H1 (cell line): ENCODE measurements at regions not wholly inside any gene's neighbourhood (a gene's known extent, or its start where the extent isn't known, plus 50 kb on each side); places are given as distances from the start of the nearest gene placed in this dataset.

Experiments
- CTCF ChIA-PET: fragments of 300-600 bp; sonication (Branson Sonifier 250); formaldehyde crosslinking; loops from one replicate; lab custom pipeline; 2021; ENCODE audit not compliant: partially characterized antibody; lab: Charles Lee
- POLR2A ChIA-PET: fragments of 300-600 bp; sonication (Branson Sonifier 250); formaldehyde crosslinking; loops from one replicate; lab custom pipeline; 2021; ENCODE audit warnings: inconsistent platforms; ENCODE audit not compliant: partially characterized antibody; lab: Charles Lee
- DNase-seq, 2 experiments: peaks; one replicate each; pipeline versions ENCODE4 v3.0.0 to v3.0.0-alpha.2; 2010 to 2022; ENCODE audit warnings: low spot score in 2 of 2, low read depth in 1 of 2, mixed read lengths in 1 of 2
- FAIRE-seq: peaks from 2 replicates; lab custom pipeline; 2011; peaks lifted over from hg19 to GRCh38; lab: Jason Lieb, UNC
- H2AFZ ChIP-seq: 2 replicates; pipeline ENCODE4 v1.8.1; 2012; ENCODE audit warnings: low read length, inconsistent platforms
- H2AK5ac ChIP-seq: 2 replicates; pipeline ENCODE4 v1.6.1; 2013; ENCODE audit warnings: low read depth, low read length
- H2BK120ac ChIP-seq: replicated peaks from 2 replicates; pipeline ENCODE3; 2013; ENCODE audit warnings: low read depth, low read length, inconsistent platforms
- H2BK12ac ChIP-seq: 2 replicates; pipeline ENCODE4 v1.6.1; 2013; ENCODE audit warnings: low read depth, low read length
- H2BK15ac ChIP-seq: 2 replicates; pipeline ENCODE4 v1.6.1; 2013; ENCODE audit warnings: low read length
- H2BK20ac ChIP-seq: 2 replicates; pipeline ENCODE4 v1.6.1; 2013; ENCODE audit warnings: low read length
- H2BK5ac ChIP-seq: 2 replicates; pipeline ENCODE4 v1.6.1; 2013; ENCODE audit warnings: low read depth, low read length
- H3K14ac ChIP-seq: 2 replicates; pipeline ENCODE4 v1.6.1; 2013; ENCODE audit warnings: inconsistent platforms; ENCODE audit not compliant: insufficient read length
- H3K18ac ChIP-seq: 2 replicates; pipeline ENCODE4 v1.6.1; 2013; ENCODE audit warnings: low read length; ENCODE audit errors: extremely low read depth
- H3K23ac ChIP-seq: 2 replicates; pipeline ENCODE4 v1.6.1; 2013; ENCODE audit warnings: inconsistent platforms; ENCODE audit not compliant: insufficient read length
- H3K23me2 ChIP-seq: 2 replicates; pipeline ENCODE4 v1.6.1; 2013; ENCODE audit warnings: low read depth, low read length
- H3K27ac ChIP-seq: 2 replicates; pipeline ENCODE4 v1.6.1; 2011; ENCODE audit warnings: low read depth, low read length, inconsistent platforms
- H3K27me3 ChIP-seq, 4 experiments: replicated peaks in 1 of 4; 1 replicate in 1 of 4; 2 replicates in 3 of 4; pipeline versions ENCODE4 v1.6.1 to v1.8.1; 2011 to 2013; ENCODE audit warnings: low read length in 3 of 4, mild to moderate bottlenecking in 3 of 4, inconsistent platforms in 2 of 4, mixed read lengths in 2 of 4, moderate library complexity in 1 of 4; ENCODE audit not compliant: control insufficient read depth in 3 of 4, insufficient read depth in 3 of 4; ENCODE audit errors: extremely low read depth in 1 of 4
- H3K36me3 ChIP-seq, 4 experiments: 2 replicates each; pipeline versions ENCODE4 v1.6.1 to v1.8.1; 2011 to 2013; ENCODE audit warnings: mild to moderate bottlenecking in 4 of 4, low read length in 3 of 4, moderate library complexity in 2 of 4, control low read depth in 1 of 4, inconsistent platforms in 1 of 4; ENCODE audit not compliant: insufficient read depth in 4 of 4, control insufficient read depth in 2 of 4
- H3K4ac ChIP-seq: replicated peaks from 2 replicates; pipeline ENCODE3; 2013; ENCODE audit warnings: low read length, low read depth, mixed read lengths, inconsistent platforms; ENCODE audit not compliant: insufficient read length
- H3K4me1 ChIP-seq, 4 experiments: replicated peaks in 1 of 4; 1 replicate in 1 of 4; 2 replicates in 3 of 4; pipeline versions ENCODE4 v1.6.1 to v1.8.1; 2011 to 2013; ENCODE audit warnings: low read length in 3 of 4, inconsistent platforms in 2 of 4, mixed read lengths in 1 of 4; ENCODE audit not compliant: insufficient read depth in 4 of 4, control insufficient read depth in 3 of 4
- H3K4me2 ChIP-seq, 2 experiments: 2 replicates each; pipeline versions ENCODE4 v1.6.1 to v1.8.1; 2011 to 2013; ENCODE audit warnings: low read depth in 2 of 2, low read length in 2 of 2, control low read depth in 1 of 2, inconsistent platforms in 1 of 2, mild to moderate bottlenecking in 1 of 2; ENCODE audit not compliant: insufficient read depth in 1 of 2
- H3K4me3 ChIP-seq, 4 experiments: fragments of 200-600, 300-600 bp in 1 of 4; sonication (generic), shearing (Covaris generic), sonication (Bioruptor Twin) in 1 of 4; 2 replicates each; pipeline versions ENCODE4 v1.5.1 to v1.8.1; 2011 to 2016; ENCODE audit warnings: low read length in 4 of 4, low read depth in 3 of 4, control low read depth in 2 of 4, inconsistent platforms in 2 of 4, mild to moderate bottlenecking in 2 of 4, mixed read lengths in 1 of 4, moderate library complexity in 1 of 4; ENCODE audit not compliant: insufficient read depth in 2 of 4; ENCODE audit errors: extremely low read depth in 1 of 4
- H3K56ac ChIP-seq: replicated peaks from 2 replicates; pipeline ENCODE3; 2013; ENCODE audit warnings: low read depth, mild to moderate bottlenecking, mixed read lengths, low read length, inconsistent platforms; ENCODE audit not compliant: insufficient read length
- H3K79me1 ChIP-seq: 2 replicates; pipeline ENCODE4 v1.6.1; 2013; ENCODE audit warnings: low read depth, low read length, control low read depth
- H3K79me2 ChIP-seq, 2 experiments: 2 replicates each; pipeline versions ENCODE4 v1.6.1 to v1.8.1; 2012 to 2013; ENCODE audit warnings: low read length in 2 of 2, mild to moderate bottlenecking in 2 of 2, inconsistent platforms in 1 of 2; ENCODE audit not compliant: insufficient read depth in 2 of 2, control insufficient read depth in 1 of 2
- H3K9ac ChIP-seq, 4 experiments: replicated peaks in 1 of 4; 1 replicate in 1 of 4; 2 replicates in 3 of 4; pipeline versions ENCODE4 v1.6.1 to v1.8.1; 2011 to 2013; ENCODE audit warnings: low read depth in 3 of 4, low read length in 3 of 4, control low read depth in 2 of 4, mild to moderate bottlenecking in 2 of 4, moderate library complexity in 2 of 4, inconsistent platforms in 1 of 4; ENCODE audit errors: extremely low read depth in 1 of 4
- H3K9me3 ChIP-seq, 2 experiments: 2 replicates each; pipeline versions ENCODE4 v1.6.1 to v1.8.1; 2012 to 2013; ENCODE audit warnings: mild to moderate bottlenecking in 2 of 2, moderate library complexity in 2 of 2, control low read depth in 1 of 2, inconsistent platforms in 1 of 2, low read depth in 1 of 2, low read length in 1 of 2, mixed read lengths in 1 of 2; ENCODE audit not compliant: insufficient read depth in 2 of 2
- H4K20me1 ChIP-seq, 2 experiments: replicated peaks in 1 of 2; 2 replicates each; pipeline versions ENCODE3 to v1.8.1; 2011 to 2013; ENCODE audit warnings: inconsistent platforms in 2 of 2, low read length in 2 of 2, mild to moderate bottlenecking in 1 of 2; ENCODE audit not compliant: insufficient read depth in 2 of 2, control insufficient read depth in 1 of 2
- H4K5ac ChIP-seq: 2 replicates; pipeline ENCODE4 v1.6.1; 2013; ENCODE audit warnings: low read length, low read depth, mixed read lengths, inconsistent platforms; ENCODE audit not compliant: insufficient read length
- H4K8ac ChIP-seq: 2 replicates; pipeline ENCODE4 v1.8.0; 2013; ENCODE audit warnings: mild to moderate bottlenecking, moderate library complexity, low read length, inconsistent platforms; ENCODE audit not compliant: insufficient read depth; ENCODE audit errors: extremely low read depth
- H4K91ac ChIP-seq: replicated peaks from 2 replicates; pipeline ENCODE3; 2013; ENCODE audit warnings: low read length, mixed read lengths, inconsistent platforms; ENCODE audit not compliant: insufficient read length
- RAD21 ChIP-seq, 2 experiments: IDR thresholded peaks in 1 of 2; conservative IDR thresholded peaks in 1 of 2; 2 replicates each; pipeline ENCODE4 v1.6.1; 2011; ENCODE audit warnings: low read depth in 2 of 2, low read length in 2 of 2, improper control_type of control experiment in 1 of 2, inconsistent platforms in 1 of 2, mild to moderate bottlenecking in 1 of 2, moderate library complexity in 1 of 2
- RFX5 ChIP-seq: IDR thresholded peaks from 2 replicates; pipeline ENCODE4 v1.6.1; 2011; ENCODE audit warnings: low read depth, low read length, improper control_type of control experiment, borderline replicate concordance
- WGBS, 2 experiments: shearing (Covaris generic) in 1 of 2; methylation state at CpG; one replicate each; pipeline versions ENCODE4 v1.1.6 to v1.1.7; 2013 to 2015; ENCODE audit warnings: low lambda C conversion rate in 2 of 2, mixed read lengths in 2 of 2, inconsistent platforms in 1 of 2, low coverage in 1 of 2, missing lambda C conversion rate in 1 of 2; ENCODE audit not compliant: insufficient replicate concordance in 2 of 2, insufficient coverage in 1 of 2, insufficient read length in 1 of 2; ENCODE audit errors: extremely low coverage in 1 of 2, missing lambda C conversion rate in 1 of 2; 5-methylcytosine and 5-hydroxymethylcytosine counted together
- TF ChIP-seq, protein P1 (sequence below), 3 experiments: IDR thresholded peaks; 1 replicate in 2 of 3; 2 replicates in 1 of 3; pipeline versions ENCODE4 v1.5.1 to v1.6.1; 2011; ENCODE audit warnings: low read length in 3 of 3, mild to moderate bottlenecking in 3 of 3, inconsistent platforms in 2 of 3, low read depth in 1 of 3, moderate library complexity in 1 of 3; ENCODE audit not compliant: insufficient read depth in 1 of 3; ENCODE audit errors: control extremely low read depth in 1 of 3

DNA sequence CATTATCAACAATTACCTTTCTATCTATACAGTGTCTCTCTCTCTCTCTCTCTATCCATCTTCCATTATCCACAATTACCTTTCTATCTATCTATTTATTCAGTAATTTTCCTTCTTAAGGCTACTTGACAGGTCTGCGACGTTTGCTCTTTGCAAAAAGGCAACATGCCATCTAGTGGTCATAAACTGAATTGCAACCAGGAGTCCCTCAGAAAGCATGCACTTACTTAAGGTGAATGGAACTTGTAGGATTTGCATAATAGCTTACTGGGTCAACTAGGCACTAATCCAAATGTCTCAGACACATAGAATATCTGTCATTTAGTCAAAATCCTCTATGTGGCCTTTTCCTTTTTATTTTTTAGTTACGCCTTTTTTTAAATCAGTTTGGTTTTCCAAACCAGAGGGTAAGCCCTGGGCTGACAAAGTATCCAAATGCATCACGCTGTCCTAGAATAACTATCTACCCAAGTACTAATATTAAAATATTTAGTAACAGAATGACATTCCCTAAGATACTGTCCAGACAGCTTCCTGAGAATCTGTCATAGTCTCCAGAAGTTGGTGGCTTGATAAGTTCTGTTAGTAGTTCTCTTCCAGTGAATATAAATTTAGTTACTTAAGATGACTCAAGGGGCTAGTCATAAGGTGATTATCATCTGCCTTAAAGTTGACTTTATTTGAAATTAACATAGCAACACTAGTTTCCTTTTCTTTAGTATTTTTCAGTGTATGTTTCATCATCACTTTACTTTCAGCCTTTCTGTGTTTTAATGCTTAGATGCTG is 208.3 kb downstream of the PPP1R3A start:
- Histone ChIP-seq H3K18ac (no peak overlapping the region), H2AK5ac (no peak overlapping the region), H4K8ac (no peak overlapping the region), H2BK5ac (no peak overlapping the region), H3K27me3 (no peaks in the 10 kb centered on the region), H3K23ac (no peak overlapping the region), H2BK20ac (no peak overlapping the region), H3K9ac (no peak overlapping the region), H4K91ac (no peak overlapping the region), H3K4me2 (no peak overlapping the region), H2BK15ac (no peak overlapping the region), H3K79me1 (no peaks in the 10 kb centered on the region), H2AFZ (no peak overlapping the region), H3K79me2 (no peaks in the 10 kb centered on the region), H3K56ac (no peak overlapping the region), H3K4ac (no peak overlapping the region), H3K9me3 (no peaks in the 10 kb centered on the region), H2BK12ac (no peak overlapping the region), H3K14ac (no peak overlapping the region), H3K36me3 (no peaks in the 10 kb centered on the region), H3K27ac (no peak overlapping the region), H4K20me1 (no peaks in the 10 kb centered on the region), H4K5ac (no peak overlapping the region), H3K23me2 (no peaks in the 10 kb centered on the region; the same call in 1 of the 2 replicates), H3K4me1 (no peaks in the 10 kb centered on the region), H3K4me3 (no peak overlapping the region), H2BK120ac (no peak overlapping the region)
- FAIRE-seq, result peak; percentile 82
- peak; percentile 75 to 77 for TF ChIP-seq RAD21 (IDR thresholded peaks at IDR 0.05 in 1 of 2, conservative IDR thresholded peaks at IDR 0.05 in 1 of 2; ENCODE audit: low read depth in 2 of 2, low read length in 2 of 2)
- TF ChIP-seq, protein P1, sequence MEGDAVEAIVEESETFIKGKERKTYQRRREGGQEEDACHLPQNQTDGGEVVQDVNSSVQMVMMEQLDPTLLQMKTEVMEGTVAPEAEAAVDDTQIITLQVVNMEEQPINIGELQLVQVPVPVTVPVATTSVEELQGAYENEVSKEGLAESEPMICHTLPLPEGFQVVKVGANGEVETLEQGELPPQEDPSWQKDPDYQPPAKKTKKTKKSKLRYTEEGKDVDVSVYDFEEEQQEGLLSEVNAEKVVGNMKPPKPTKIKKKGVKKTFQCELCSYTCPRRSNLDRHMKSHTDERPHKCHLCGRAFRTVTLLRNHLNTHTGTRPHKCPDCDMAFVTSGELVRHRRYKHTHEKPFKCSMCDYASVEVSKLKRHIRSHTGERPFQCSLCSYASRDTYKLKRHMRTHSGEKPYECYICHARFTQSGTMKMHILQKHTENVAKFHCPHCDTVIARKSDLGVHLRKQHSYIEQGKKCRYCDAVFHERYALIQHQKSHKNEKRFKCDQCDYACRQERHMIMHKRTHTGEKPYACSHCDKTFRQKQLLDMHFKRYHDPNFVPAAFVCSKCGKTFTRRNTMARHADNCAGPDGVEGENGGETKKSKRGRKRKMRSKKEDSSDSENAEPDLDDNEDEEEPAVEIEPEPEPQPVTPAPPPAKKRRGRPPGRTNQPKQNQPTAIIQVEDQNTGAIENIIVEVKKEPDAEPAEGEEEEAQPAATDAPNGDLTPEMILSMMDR (IDR thresholded peaks at IDR 0.05; ENCODE audit: control extremely low read depth in 1 of 3, insufficient read depth in 1 of 3, low read depth in 1 of 3, low read length in 3 of 3), result peak in 2 of 3 experiments; percentile 68 to 84; a peak in 3 of 4 replicates
- TF ChIP-seq RFX5, result no peak
- POLR2A ChIA-PET, result no interaction called here
- CTCF ChIA-PET, result interaction anchor here (0.7 to 2.1 kb wide), 14 partner anchors 10 to 551 kb away, joined by 3 to 13 read pairs (median 3); no protein-coding TSS in a partner anchor
- peak in 1 of 2 experiments; percentile 59 for DNase-seq
- WGBS, 2 experiments, result 50% methylated on average over 4 of the region's 4 CpGs; no CpG with 5 or more reads in 1 of the 2 experiments
